GM21447 (cell line): ENCODE measurements at regions not wholly inside any gene's neighbourhood (a gene's known extent, or its start where the extent isn't known, plus 50 kb on each side); places are given as distances from the start of the nearest gene placed in this dataset.
"Not testable (repeated sequence)": the region's sequence is repeated elsewhere in the genome, so short reads cannot be mapped to it uniquely, and the experiment has no call there.

Experiments used
- ATAC-seq: cut with Tn5 transposase; IDR thresholded peaks from one replicate; pipeline ENCODE4 v1.9.1; 2021; ENCODE audit not compliant: unreplicated experiment

DNA sequence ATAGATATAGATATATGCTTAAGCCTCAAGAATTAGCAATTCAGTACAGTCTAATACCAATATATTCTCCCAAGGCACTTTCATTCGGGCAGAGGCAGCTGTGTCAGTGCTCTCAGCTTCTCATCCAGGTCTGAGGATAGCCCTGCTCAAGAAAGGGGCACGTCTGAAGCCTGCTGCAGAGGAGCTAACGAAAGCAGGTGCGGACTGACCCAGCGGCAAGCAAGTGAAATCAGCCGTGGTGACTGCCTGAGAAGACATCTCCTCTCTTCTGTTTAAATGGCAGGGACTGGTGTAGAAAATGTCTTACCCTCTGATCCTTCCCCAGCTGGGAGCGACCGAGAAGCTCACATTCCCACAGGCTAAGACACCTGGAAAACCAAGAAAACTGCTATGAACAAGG lies 468.6 kb downstream of the BRD1 start:
- no peak for ATAC-seq

DNA sequence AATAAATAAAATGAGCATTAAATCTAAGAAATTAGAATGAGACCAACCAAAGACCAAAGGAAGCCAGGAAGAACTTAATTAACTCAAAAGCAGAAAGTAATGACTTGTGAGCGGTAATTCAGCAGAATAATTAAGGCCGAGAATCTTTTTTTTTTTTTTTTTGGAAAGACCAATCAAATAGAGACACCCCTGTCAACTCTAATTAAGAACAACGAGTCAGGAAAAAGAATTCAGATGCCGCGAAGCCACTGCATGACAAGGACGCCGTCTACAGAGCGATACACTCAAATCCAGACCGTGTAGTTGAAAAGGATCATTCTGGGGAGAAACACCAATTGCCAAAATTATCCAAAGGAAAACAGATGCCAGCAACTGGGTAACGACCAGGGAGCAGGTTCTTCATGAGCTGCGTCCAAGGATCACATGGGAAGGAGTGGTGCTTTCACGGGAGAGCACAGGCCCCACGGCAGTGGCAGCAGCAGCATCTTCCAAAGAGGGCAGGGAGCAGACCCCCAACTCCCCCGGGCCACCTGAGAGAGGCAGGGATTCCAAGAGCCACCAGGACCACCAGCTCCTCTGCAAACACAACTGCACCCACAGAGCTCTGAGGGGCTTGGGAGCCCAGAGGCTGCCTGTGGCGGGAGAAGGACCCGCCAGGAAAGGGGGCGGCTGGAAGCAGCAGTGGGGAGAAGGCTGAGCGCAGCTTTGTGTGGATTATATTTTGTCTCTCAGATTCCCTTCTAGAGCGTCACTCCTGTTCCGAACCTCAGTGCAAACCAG lies 469.8 kb downstream of the BRD1 start:
- ATAC-seq: no peak

- ATAC-seq: no peak
Observed at GRCh38 chr22:49356428-49356827, 471.2 kb downstream of the BRD1 start.

DNA sequence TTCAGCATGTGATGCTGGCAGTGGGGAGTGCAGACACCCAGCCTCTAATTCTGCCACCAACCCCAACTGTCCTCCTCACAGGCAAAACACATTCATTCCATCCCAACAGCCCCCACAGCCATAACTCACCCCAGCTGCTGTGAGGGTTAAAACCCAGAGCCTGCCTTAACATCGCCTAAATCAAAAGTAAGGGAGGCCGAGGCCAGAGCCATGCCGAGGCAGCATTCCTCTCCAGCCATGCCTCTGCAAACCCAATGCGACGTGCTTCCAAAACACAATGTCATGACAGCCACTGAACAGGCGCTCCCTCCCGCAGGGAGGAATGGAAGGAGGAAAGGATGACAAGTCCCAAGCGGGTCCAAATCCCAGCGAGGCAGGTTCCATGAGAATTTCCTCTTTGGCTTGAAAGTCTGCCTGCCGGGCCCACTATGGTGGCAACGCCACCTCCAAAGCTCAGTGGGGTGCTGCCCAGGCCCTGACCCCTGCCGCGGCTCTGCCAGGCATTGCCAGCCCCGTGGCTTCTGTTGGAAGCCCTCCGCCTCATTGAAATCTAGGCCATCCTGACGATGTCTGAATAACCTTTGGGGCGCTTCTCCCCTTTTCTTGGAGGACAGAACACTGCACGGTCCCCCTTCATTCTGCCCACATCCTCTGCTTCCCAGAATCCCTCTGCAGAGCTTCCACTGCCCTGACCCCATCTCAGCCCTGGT lies 472.3 kb downstream of the BRD1 start:
- ATAC-seq: no peak

DNA sequence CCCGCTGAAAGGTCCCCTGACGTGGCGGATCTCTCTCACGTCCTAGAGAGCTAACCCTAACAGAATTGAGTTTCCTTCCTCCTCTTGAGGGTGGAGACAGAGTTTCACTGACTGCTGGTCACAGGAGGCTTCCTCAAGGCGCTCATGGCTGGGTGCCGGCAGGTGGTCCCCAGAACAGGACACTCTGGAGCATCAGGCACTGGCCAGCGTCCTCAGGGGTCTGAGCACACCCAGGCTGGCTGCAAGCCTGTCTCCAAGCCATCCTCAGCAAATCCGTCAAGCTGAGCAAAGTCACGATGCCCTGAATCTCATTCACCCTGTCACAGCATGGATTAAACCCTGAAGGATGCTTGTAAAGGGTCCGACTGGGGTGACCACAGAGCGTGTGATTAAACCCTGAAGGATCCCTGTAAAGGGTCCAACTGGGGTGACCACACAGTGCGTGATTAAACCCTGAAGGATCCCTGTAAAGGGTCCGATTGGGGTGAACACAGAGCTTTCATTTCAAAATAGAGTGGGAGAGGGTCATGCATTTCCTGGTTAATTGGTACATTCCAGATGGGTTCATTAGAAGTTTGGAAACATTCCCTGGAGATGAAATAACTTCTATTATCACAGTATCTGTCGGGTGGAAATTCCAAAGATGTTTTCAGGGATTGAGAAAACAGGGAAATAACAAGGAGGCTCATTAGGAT lies 473.0 kb downstream of the BRD1 start:
- no peak for ATAC-seq

DNA sequence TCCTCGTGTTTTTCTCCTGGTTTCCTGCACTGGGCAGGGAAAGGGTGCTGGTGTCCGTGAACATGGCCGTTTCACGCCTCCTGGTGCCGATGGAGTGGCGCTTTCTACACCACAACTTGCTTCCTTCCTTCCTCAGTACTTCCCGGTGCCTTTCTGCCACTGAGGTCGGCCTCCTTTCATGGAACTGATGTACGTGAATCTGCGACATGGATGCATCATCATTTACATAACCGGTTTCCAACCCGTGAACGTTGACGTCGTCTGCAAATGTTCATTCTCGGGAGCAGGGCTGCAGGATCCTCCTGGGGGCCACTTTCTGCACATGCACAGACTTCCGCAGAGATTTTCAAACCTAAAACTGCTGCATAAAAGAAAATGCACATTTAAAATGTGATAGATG lies 474.4 kb downstream of the BRD1 start:
- no peak for ATAC-seq

GRCh38 chr22:49352361-49353169 lies 475.1 kb downstream of the BRD1 start:
- no peak for ATAC-seq

DNA sequence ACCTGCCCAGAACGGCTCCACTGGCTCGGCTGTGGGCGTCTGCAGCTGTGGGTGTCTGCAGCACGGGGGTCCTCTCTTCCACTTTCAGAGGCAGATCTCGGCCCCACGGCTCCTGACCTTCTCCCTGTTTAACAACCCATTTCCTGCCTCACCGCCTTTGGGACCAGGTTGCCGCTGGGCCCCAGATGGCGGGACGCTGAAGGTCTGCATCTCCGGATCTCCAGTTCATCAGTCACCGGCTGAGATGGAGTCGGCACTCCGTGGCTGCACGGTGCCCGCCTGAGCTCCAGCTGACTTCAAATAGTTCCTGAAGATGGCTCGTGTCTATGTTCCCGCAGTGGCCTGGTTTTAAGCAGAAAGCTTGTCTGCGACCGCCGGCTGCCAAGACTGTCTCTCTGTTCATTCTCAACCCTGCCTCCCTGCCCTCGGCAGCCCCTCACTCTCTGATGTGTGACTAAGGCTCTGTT lies 475.9 kb downstream of the BRD1 start:
- ATAC-seq: no peak

DNA sequence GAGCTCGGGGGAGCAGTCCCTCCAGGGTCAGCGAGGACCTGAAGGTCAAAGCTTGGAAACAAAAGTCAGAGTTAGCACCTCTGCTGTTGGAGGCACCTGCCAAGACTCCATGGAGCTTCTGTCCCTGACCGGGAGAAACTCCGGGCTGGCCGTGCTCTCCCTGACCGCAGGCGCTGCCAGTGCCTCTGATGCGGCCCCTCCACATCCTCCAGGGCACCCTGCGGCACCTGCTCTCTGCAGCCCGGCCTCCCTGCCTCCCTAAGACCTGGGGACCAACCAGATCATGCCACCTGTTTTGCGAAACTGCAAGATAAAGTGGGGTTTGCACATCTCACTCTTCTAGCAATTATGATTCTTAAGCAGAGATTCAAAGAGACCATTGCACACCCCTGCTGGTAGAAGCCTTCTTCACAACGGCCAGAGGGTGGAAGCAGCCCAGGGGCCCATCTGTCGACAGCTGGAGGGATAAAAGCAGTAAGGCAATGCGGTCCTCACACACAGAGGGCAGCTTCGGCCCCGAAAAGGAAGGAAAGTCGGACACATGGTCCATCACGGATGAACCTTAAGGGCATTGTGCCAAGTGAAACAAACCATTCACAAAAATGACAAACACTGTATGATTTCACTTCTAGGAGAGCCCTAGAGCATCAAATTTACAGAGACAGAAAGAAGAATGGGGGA lies 477.1 kb downstream of the BRD1 start:
- ATAC-seq: no peak

DNA sequence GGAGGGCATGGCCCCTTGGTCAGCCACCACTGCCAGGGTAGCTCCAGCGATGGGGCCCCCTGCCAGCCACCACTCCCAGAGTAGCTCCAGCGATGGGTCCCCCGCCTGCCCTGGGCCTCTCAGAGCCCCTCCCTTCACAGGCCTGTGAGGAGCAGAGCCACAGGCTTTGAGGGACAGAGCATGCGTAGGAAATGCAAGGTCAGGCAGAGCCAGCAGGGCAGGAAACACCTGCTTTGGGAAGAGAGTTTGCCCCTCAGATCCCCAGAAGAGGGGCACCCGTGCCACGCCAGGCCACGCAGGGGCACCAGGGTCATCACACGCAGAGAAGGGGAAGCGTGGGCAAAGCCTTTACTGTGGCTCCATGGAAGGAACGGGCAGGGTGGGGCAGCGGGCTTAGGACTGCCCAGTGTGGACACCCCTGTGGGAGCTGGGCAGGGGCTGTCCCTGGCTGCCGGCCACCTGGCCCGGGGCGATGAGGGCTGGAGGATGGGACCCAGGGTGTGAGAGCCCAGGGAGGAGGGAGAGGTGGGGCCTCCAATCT lies 477.8 kb downstream of the BRD1 start:
- ATAC-seq: no peak

GRCh38 chr22:49349181-49349835 lies 478.4 kb downstream of the BRD1 start:
- ATAC-seq: no peak

GRCh38 chr22:49348631-49349030 lies 479.0 kb downstream of the BRD1 start:
- no peak for ATAC-seq

DNA sequence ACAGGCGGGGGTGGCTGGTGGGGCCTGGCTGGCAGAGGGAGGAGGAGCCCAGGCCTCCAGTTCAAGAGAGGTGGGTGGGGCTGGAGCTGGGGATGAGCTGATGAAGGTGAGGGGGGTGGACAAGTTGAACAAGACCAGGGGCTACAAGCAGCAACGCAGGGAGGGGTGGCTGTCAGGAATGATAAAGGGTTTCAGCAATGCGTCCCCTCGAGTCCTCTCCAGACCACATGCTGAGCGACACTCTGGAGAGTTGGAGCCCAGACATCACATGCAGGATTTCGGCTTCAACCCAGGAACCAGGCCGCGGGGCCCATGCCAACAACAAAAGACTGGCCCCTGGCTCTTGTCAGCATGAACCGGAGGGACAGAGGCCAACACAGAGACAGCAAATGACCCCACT lies 480.3 kb downstream of the BRD1 start:
- no peak for ATAC-seq

DNA sequence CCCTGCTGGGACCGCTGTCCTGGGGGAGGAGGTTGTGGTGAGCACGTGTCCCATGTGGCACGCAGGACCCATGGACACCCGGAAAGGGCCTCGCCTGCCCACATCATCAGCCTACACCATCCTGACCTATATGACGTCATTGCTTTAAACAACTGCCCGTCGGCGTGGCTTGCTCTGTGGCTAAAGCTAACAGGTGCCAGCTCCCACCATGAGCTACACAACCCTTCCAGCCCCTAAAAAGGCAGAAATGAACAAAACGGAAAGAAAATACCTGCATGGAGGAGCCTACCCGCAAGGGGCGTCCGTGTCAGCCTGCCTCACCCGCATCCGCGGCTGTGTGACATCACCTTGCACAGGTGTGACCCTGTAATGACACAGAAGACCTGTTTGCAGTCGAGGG lies 481.8 kb downstream of the BRD1 start:
- no peak for ATAC-seq

GRCh38 chr22:49344656-49345055 lies 483.0 kb downstream of the BRD1 start:
- ATAC-seq: no peak

- ATAC-seq: no peak
Observed at GRCh38 chr22:49344161-49344560, 483.5 kb downstream of the BRD1 start.

DNA sequence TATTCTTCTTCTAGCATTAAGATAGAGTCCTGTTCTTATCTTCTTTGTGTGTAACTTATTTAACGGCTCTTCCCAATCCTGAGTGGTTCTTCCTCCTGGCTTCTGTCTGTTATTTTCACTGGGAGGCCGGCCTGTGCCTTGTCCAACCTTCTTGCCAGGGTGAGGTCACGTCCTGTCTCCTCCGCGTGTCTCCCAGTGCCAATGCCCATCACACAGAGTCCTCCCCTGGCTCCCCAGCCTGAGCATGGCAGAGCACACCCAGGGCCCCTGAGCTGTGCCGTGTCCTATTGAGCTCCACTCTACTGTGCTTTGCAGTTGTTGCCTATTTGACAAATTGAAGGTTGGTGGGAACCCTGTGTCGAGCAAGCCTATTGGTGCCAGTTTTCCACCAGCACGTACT lies 487.3 kb downstream of the BRD1 start:
- ATAC-seq: no peak

- not testable (repeated sequence) for ATAC-seq
Observed at GRCh38 chr22:49336483-49336882, 491.2 kb downstream of the BRD1 start.

DNA sequence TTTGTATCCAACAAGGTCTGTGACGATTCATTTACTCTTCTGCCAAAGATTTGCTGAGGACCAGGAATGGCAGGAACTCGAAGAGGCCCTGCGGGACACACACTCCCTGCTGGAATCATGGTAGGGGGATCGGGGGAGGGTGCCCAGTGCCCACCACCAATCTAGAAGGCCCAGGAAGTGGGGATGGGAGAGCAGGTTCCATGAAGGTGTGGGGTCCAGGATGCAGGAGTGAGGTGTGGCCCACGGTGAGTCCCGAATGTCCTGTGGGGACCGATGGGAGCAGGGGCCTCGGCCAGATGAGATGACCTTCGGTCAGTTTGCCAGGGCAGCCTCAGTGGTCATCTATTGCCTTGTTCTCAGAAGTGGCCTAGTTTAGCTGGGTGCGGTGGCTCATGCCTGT lies 492.7 kb downstream of the BRD1 start:
- no peak for ATAC-seq

DNA sequence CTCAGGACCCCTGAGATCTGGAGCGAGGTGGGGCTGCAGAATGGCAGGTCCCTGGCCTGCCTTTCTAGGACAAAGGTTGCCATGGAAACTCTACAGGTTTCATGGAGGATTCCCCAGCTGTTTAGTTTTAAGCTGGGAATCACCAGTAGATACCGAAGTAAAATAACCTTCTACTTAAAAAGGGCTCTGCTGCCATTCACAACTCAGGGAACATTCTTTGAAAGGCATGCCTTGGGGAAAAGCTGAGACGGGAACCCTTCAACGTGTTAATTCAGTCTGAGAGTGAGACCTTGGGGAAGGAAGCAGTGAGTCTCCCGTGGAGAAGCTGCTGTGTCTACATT lies 493.3 kb downstream of the BRD1 start:
- no peak for ATAC-seq
